A673 (cell line): ENCODE measurements at regions not wholly inside any gene's neighbourhood (a gene's known extent, or its start where the extent isn't known, plus 50 kb on each side); places are given as distances from the start of the nearest gene placed in this dataset.

Source experiments
- EZH2 ChIP-seq: fragments of 200-600 bp; sonication (generic); IDR thresholded peaks from 2 replicates; pipeline ENCODE4 v1.6.1; 2017; ENCODE audit warnings: borderline replicate concordance, low read depth, mild to moderate bottlenecking, mixed read lengths, antibody characterized with exemption, low read length; ENCODE audit not compliant: poor library complexity, severe bottlenecking
- TF ChIP-seq, protein P1 (sequence below): fragments of 300-800, 200-600 bp; sonication (generic); conservative IDR thresholded peaks from 2 replicates; pipeline ENCODE4 v1.5.1; 2017; ENCODE audit warnings: low read depth, mild to moderate bottlenecking, antibody characterized with exemption, low read length, moderate library complexity, mixed read lengths

- TF ChIP-seq, protein P1, sequence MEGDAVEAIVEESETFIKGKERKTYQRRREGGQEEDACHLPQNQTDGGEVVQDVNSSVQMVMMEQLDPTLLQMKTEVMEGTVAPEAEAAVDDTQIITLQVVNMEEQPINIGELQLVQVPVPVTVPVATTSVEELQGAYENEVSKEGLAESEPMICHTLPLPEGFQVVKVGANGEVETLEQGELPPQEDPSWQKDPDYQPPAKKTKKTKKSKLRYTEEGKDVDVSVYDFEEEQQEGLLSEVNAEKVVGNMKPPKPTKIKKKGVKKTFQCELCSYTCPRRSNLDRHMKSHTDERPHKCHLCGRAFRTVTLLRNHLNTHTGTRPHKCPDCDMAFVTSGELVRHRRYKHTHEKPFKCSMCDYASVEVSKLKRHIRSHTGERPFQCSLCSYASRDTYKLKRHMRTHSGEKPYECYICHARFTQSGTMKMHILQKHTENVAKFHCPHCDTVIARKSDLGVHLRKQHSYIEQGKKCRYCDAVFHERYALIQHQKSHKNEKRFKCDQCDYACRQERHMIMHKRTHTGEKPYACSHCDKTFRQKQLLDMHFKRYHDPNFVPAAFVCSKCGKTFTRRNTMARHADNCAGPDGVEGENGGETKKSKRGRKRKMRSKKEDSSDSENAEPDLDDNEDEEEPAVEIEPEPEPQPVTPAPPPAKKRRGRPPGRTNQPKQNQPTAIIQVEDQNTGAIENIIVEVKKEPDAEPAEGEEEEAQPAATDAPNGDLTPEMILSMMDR: no peak
- no peak for TF ChIP-seq EZH2
Observed at GRCh38 chr20:40443753-40444152, 245.3 kb downstream of the MAFB start.
